SK-MEL-5 (cell line): ENCODE measurements at regions not wholly inside any gene's neighbourhood (a gene's known extent, or its start where the extent isn't known, plus 50 kb on each side); places are given as distances from the start of the nearest gene placed in this dataset.
"Not testable (repeated sequence)": the region's sequence is repeated elsewhere in the genome, so short reads cannot be mapped to it uniquely, and the experiment has no call there.

ENCODE experiments used
- DNase-seq: peaks from one replicate; pipeline ENCODE4 v3.0.0-alpha.2; 2016; ENCODE audit warnings: low read depth, low spot score
- in situ Hi-C: cut with HindIII; loops from 2 replicates; pipeline ENCODE4 v1.10.0; 2016; ENCODE audit warnings: low sequenced_read_pairs, high pct_unique_total_duplicates, low pct_unique_long_range_greater_than_20kb

DNA sequence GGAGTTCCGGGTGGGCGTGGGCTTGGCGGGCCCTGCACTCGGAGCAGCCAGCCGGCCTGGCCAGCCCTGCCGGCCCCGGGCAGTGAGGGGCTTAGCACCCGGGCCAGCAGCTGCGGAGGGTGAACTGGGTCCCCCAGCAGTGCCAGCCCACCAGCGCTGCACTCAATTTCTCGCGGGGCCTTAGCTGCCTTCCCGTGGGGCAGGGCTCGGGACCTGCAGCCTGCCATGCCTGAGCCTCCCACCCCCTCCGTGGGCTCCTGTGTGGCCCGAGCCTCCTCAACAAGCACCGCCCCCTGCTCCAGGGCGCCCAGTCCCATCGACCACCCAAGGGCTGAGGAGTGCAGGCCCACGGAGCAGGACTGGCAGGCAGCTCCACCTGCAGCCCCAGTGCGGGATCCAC, 362.5 kb downstream of the TMEM167A start:
- DNase-seq, in situ Hi-C loops: not testable (repeated sequence)

DNA sequence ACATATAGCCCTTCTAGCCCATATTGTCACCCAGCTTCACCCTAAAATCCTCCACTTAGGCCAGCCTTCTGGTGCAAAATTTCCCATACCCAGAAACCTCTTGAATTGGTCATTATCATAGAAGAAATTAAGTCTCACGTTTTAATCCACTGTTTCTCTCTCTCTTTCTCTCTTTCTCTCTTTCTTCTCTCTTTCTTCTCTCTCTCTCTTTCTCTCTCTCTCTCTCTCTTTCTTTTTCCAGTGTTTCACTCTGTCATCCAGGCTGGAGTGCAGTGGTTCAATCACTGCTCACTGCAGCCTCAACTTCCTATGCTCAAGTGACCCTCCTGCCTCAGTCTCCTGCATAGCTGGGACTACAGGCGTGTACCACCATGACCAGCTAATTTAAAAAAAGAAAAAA, 363.4 kb downstream of the TMEM167A start:
- no peak for DNase-seq
- in situ Hi-C loops, result no loop called here

DNA sequence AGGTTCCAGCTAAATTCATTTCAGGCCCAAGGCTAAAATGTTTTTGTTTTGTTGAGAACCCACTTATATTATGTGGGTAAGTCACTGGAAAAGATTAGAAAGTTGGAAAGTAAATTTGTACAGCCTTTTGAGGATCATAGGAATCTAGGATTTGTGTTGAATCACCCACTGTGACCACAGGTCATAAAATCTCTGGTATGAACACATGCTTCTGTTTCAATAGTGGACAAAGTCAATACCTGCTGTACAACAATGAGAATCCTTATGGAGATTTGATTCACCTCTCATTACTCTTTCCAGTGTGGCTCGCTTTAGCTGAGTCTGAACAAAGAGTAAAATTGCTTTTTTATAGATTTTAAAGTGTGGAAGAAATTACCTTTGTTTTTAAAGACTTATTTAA, 369.5 kb downstream of the TMEM167A start:
- no peak for DNase-seq
- in situ Hi-C loops, result no loop called here

DNA sequence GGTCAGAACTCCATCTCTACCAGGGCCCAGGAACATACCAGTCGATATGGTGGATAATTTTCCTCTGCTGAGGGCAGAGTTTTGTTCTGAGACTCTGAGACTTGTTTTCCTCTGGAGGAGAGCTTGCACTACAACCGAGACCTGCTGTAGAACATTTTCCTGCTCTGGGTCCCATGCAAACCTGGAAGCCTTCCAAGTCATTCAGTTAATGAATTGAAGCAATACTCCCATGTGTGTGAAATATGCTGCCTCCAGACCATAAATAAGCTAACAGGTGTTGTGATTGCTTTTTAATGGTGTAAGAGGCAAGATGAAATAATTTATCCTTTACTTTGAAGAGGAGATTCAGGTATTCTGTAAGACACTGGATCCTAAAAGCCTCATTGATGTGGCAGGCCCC, 372.8 kb downstream of the TMEM167A start:
- no peak for DNase-seq
- in situ Hi-C loops, result no loop called here

DNA sequence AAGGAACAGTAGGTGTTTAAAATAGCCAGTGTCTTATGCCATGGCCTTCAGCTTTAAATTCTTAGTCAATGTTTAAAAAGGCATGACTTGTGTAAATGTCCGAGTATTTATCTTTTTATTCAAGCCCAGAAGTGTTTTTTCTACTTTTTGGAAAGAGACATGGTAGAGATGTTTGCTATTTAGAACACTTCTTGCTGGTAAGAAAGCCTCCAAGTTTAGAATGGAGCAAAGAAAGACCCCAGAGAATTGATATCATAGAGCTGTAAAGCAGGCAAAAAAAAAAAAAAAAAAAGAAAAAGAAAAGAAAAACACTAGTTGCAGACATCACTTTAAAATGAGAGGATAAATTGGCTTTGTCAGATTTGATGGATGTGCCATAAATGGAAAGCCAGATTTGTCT, 375.1 kb downstream of the TMEM167A start:
- DNase-seq, result no peak
- in situ Hi-C loops, result no loop called here

DNA sequence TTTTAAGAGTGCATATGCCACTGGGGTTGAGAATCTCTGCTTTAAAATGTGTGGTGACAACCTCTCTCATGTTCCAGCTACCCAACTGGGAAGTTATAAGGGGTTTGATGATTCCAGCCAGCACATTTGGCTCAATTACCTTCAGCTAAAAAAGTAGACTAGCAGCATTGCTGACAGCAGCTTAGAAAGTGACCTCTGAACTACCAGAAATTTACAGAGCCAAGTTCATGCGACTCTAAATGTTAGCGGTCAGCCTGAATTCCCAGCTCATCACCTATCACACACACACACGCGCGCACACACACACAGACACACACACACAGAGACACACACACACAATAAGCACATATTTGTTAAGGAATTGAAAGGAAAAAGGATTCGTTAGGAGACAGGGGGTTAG, 377.5 kb downstream of the TMEM167A start:
- in situ Hi-C loops, result no loop called here
- DNase-seq, result no peak

DNA sequence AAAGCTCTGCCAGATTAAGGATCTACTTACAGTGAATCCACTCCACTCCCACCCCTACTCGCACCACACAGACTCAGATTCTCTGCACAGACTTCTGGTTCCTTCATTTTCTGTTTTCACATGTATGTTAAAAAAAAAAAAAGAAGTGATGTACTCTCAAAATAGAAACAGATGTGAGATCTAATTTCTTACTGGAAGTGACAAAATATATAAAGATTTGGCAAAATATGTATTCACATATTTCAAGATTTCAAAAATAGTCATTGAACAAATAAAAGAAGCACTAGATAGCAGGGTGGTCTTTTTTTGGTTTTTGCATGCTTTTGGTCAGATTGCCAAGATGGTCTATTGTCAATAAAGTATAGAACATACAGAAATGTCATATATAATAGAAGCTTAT, 379.2 kb downstream of the TMEM167A start:
- DNase-seq, result no peak
- in situ Hi-C loops, result no loop called here

DNA sequence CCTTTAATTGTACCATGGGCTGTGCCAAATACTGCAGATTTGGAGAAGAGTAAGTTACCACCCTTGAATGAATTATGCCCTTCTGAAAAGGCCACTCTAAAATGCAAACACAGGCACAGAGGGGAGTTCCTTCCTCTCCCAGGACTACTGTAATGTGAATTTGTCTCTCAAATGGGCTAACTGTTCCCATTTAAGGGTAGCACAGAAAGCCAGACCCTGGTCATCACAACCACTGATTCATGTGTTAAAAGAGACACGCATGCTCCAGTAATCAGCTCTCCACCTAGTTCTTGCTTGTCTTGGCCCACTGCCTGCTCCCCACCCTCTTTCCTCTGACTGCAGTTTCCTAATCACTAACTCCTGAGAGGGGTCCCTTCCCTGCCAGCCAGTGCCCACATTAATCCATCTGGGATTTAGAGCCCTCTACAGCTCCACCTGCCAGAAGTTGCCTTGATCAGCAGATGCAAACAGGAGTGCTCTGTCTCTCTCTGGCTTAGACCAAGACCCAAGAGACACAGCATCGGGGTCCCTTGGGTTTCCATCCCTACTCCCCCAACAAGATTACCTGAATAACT, 382.4 kb downstream of the TMEM167A start:
- DNase-seq, result no peak
- in situ Hi-C loops, result no loop called here

DNA sequence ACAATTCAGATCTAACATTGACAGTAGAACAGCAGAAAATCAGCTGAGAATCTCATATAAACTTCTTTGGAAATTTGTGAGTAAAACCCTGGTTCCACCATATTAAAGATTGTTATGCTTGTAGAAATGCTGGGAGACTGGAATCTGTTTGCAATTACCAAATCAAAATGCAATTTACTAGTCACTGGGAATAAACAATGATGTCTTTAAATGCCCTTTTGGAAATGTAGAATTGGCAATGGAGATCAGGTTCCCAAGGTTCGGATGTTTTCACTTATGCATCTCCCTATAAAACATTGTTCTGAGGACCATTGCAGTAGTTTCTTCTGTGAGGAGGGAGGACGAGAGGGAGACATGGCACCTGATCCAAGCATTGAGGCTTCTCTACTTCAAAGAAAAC, 384.4 kb downstream of the TMEM167A start:
- DNase-seq, result no peak
- in situ Hi-C loops, result no loop called here

DNA sequence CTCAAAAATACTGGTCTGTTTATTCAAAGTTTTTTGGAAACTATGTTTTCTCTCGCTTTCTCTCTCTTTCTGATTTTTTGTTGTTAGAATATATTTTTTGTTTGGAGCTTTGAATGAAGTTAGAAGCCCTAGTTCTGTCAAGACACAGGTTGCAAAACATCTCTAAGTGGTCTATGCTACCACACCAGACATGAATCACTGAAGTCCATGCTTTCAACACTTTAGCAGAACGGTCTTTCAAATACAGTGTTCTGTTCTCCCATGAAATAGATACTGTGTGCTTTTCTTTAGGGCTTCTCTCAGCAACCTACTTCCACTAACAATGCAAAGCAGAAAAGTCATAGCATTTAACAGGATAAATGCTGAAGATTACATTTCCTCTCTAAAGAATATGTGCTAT, 392.5 kb downstream of the TMEM167A start:
- DNase-seq, result no peak
- in situ Hi-C loops, result no loop called here

DNA sequence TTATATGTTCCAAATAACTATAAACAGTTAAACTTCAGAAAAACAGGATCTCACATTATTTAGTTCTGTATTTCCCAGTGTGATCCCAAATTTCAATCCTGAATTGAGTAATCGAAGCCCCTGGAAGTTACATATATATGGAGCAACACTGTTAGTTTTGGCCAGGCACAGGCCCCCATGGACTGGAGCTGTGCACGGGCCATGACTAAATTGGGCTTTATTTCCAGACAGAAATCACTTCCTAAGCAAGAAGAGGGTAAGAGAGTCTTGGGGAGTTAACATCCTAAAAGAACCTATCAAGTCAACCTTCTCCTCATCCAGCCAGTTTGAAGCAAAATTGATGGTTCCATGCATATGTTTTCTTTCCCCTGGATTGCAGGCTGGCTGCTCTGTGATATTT, 393.0 kb downstream of the TMEM167A start:
- in situ Hi-C loops, result no loop called here
- DNase-seq, result no peak

DNA sequence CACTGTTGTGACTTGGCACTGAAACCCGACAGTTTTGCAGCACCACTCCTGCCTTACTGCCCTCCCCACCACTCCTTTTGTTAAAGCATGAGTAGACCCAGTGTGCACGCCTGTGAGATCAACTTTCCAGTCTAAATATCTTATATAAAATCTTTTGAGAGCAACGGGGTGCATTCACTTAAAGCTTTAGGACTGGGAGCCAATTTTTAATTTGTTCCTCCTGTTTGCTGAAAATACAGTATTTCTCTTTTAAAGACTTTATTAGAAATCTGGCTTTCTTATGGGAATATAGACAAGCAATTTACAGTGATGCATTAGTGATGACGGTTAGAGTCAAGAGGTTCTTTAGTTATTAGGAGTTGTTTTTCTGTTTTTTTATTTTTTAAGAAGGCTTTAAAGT, 397.5 kb downstream of the TMEM167A start:
- DNase-seq, result no peak
- in situ Hi-C loops, result no loop called here

DNA sequence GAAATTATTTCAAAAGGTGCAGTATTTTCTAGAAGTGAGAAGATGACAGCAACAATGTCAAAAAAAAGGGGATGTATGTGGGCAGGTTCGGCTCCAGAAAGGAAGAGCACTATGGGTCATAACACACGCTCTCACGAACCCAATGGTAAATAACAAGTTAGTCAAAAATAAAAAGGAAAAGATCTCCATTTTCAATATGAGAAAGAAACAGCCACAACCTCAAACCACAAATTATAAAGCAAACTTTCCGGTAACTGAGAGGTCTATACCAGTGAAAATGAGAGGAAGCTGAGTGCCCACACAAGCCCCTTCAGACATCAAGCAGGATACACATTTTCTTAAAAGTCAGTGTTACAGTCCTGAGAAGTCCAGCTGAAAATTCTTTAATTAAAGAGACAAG, 398.5 kb upstream of the RPS23 start:
- no peak for DNase-seq
- in situ Hi-C loops, result no loop called here

DNA sequence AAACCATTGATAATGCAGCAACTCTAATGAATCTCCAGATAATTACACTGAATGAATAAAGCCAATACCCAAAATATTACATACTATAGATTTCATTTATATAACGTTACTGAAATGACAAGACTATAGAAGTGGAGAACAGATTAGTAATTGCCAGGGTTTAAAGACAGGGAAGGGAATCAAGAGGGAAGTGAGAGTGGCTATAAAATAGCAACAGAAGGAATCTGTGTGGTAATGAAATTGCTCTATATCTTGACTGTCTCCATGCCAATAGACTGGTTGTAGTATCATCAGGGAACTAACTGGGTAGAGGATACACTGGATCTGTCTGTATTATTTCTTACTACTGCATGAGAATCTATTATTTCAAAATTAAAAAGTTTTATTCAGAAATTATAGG, 396.5 kb upstream of the RPS23 start:
- DNase-seq, result no peak
- in situ Hi-C loops, result no loop called here

DNA sequence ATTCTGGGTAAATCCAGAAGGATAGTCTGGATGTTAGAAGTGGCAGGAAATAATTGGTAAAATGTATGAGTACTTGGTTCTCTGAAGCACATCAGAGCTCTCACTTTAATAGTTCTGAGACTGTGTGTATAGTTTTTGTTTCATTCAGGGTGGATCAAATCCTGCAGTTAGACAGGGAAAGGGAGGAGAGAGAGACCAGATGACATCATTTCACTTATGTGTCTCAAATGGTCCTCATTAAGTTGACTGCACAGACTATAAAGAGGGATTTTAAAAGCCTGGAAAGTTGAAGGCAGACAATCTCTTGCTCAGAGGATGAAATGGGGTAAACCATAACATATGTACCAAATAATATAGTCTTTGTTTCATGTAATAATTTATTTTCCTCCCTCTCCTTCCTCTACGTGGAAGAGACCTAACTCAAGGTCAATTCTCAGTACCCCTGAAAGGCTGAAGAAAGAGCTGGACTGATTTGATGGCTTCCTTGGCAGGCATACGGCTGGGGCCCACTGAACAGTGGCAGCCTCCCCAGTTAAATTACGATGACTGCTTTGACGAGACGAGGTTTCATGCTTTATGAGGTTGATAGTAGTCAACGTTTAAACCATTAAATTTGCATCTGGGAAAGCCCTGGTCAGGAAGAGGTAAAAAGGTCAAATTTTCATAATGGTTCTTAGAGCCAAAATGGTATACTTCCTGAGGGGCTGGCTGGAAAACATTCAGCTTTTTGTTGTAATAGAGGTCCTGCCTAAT, 395.1 kb upstream of the RPS23 start:
- in situ Hi-C loops, result no loop called here
- peak; percentile 2 for DNase-seq

DNA sequence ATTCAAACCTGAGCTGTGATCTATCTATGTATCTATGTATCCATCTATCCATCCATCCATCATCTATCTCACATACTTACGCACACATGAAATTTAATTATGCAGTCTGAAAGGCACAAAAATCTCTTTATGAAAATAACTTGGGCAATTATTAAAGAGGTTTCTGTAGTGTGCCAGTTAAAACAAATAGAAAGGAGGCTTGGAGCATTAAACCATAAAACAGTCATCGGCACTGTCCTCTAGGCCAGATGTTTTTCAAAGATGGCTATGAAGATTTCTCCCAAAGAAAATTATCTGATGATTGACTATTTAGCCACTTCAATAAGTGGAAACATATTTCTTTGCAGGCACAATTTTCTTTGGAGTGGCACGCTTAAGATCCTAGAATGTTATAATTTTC, 392.5 kb upstream of the RPS23 start:
- no peak for DNase-seq

DNA sequence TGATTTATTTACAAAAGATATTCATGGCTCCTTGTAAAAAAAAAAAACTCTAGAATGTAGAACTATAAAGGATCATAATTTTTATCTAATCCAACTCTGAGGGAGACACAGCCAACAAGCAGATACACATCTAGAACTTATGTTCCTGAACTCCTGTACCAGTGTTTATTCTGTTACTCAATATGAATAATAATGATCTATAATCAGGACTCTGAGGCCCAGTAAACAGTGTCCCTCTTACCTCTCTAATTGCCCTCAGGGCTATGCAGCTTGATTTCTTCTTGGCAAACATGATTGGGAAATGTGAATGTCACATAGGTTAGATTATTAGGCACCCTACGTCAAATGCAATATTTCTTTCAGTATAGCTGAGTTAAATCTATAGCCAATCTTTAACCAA, 391.6 kb upstream of the RPS23 start:
- no peak for DNase-seq
- in situ Hi-C loops, result no loop called here

More for the DNA sequence above, 392.5 kb upstream of the RPS23 start:
- in situ Hi-C loops, result no loop called here

DNA sequence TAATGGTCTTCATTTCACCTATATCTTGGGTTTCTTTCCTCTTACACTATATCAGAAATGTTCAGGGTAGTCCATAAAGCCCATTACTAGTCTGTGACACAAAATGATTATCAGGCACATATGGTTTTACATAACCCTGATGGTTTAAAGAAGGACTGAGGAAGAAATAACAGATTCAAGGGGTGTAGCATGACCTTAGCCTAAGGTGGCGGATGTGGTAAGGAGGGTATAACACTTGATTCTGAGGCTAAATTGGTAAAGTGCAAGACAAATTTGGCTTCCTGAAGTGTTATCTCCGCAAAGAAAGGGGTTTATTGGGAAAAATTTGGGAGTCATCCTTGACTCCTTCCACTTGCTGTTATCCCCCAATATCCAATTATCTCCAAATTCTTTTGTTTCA, 388.2 kb upstream of the RPS23 start:
- in situ Hi-C loops, result no loop called here
- DNase-seq, result no peak

DNA sequence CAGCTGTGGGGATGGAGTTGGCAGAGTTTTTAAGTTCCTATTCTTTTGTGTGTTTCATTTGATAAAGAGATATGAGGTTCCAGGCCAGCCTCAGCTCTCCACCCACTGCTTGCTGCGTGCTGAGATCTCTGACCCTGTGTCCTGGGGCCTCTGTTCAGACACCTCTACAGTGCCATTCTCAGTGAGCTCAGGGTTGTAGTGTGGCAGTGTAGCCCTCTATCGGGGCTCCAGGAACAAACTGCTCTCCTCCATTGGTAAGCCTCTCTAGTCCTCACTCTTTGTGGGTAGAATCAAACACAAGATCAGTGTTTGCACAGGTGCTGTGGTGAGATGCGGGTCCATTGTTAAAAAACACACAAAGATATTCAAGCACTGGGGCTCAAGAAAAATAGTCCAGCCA, 386.6 kb upstream of the RPS23 start:
- in situ Hi-C loops, result no loop called here
- DNase-seq, result no peak

DNA sequence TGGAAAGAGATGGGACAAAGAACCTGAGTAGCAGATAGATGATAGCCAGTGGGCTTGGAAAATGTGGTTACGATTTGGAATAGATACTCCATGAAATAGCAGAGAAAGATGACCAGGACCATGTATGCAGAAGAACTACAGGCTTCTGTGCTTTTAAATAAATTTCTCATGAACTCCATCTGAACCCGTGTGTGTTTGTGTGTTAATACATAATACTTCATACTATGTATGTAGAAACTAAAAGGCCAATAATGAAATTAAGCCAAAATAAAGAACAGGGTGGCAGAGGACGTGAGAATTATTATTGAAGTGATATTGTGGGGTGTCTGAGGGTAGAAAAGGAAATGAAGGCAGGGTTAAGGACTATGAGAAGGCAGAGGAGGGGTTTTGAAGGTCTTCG, 385.1 kb upstream of the RPS23 start:
- in situ Hi-C loops, result no loop called here

More for the DNA sequence above, 385.1 kb upstream of the RPS23 start:
- no peak for DNase-seq
